ENCODE measurements at regions not wholly inside any gene's neighbourhood (a gene's known extent, or its start where the extent isn't known, plus 50 kb on each side); places are given as distances from the start of the nearest gene placed in this dataset.

- Histone ChIP-seq H3K36me3 (ENCODE audit: control insufficient read depth, insufficient read depth, low read length) (no peaks in the 10 kb centered on the region), H3K4me1 (ENCODE audit: control insufficient read depth, insufficient read depth, low read length) (no peaks in the 10 kb centered on the region), H3K4me3 (ENCODE audit: low read length) (no peak overlapping the region), H3K27me3 (ENCODE audit: control insufficient read depth, insufficient read depth, low read length) (no peaks in the 10 kb centered on the region), H3K9me3 (ENCODE audit: control insufficient read depth, insufficient read depth, low read length) (no peaks in the 10 kb centered on the region), H3K27ac (ENCODE audit: low read length) (no peak overlapping the region)
- no peak for ATAC-seq
- no peak for TF ChIP-seq CTCF (IDR thresholded peaks at IDR 0.05)
- Mint-ChIP-seq H3K4me1 (peaks cover 0 to under 1% of the 10 kb centered on the region in 2 donors), H3K4me3 (no peak overlapping the region), H3K27ac (no peak overlapping the region), H3K27me3 (ENCODE audit: low read depth in 2 of 2) (no peaks in the 10 kb centered on the region), H3K36me3 (no peaks in the 10 kb centered on the region), H3K9me3 (no peaks in the 10 kb centered on the region)
- no peak for DNase-seq
- intact Hi-C loops (cut with micrococcal nuclease), result no loop called here
- 0% methylated on average over 1 of the region's 3 CpGs for WGBS (ENCODE audit: insufficient coverage)
Observed at GRCh38 chr3:167876620-167877281, 141.2 kb downstream of the SERPINI1 start.
